ENCODE measurements at regions not wholly inside any gene's neighbourhood (a gene's known extent, or its start where the extent isn't known, plus 50 kb on each side); places are given as distances from the start of the nearest gene placed in this dataset.

- DNase-seq, result no peak
Observed at GRCh38 chr10:131694168-131694780, 206.5 kb upstream of the PPP2R2D start.

- no peak for DNase-seq
Observed at GRCh38 chr10:131694781-131695495, 205.9 kb upstream of the PPP2R2D start.

- no peak for DNase-seq
Observed at GRCh38 chr10:131695496-131696165, 205.2 kb upstream of the PPP2R2D start.

GRCh38 chr10:131697476-131698128, 203.2 kb upstream of the PPP2R2D start:
- no peak for DNase-seq

GRCh38 chr10:131698232-131698631, 202.6 kb upstream of the PPP2R2D start:
- DNase-seq, result no peak

GRCh38 chr10:131698986-131699385, 201.8 kb upstream of the PPP2R2D start:
- no peak for DNase-seq

- no peak for DNase-seq
Observed at GRCh38 chr10:131700032-131700431, 200.8 kb upstream of the PPP2R2D start.

- no peak for DNase-seq
Observed at GRCh38 chr10:131700506-131700905, 200.3 kb upstream of the PPP2R2D start.

- DNase-seq, result no peak
Observed at GRCh38 chr10:131701131-131701947, 199.5 kb upstream of the PPP2R2D start.

- DNase-seq, result no peak
Observed at GRCh38 chr10:131702531-131703356, 198.1 kb upstream of the PPP2R2D start.

GRCh38 chr10:131703541-131703940, 197.3 kb upstream of the PPP2R2D start:
- DNase-seq, result no peak

- DNase-seq, result no peak
Observed at GRCh38 chr10:131703941-131704340, 196.9 kb upstream of the PPP2R2D start.

- no peak for DNase-seq
Observed at GRCh38 chr10:131706476-131706875, 194.3 kb upstream of the PPP2R2D start.

GRCh38 chr10:131706952-131707351, 193.9 kb upstream of the PPP2R2D start:
- DNase-seq, result no peak

- DNase-seq, result no peak
Observed at GRCh38 chr10:131708225-131708880, 192.5 kb upstream of the PPP2R2D start.

- DNase-seq, result no peak
Observed at GRCh38 chr10:131710142-131710861, 190.5 kb upstream of the PPP2R2D start.

GRCh38 chr10:131722121-131722520, 178.7 kb upstream of the PPP2R2D start:
- no peak for DNase-seq

GRCh38 chr10:131722525-131723264, 178.1 kb upstream of the PPP2R2D start:
- DNase-seq, result no peak

- no peak for DNase-seq
Observed at GRCh38 chr10:131723297-131724168, 177.3 kb upstream of the PPP2R2D start.

Data from 8988T (cell line).